ENCODE measurements at regions not wholly inside any gene's neighbourhood (a gene's known extent, or its start where the extent isn't known, plus 50 kb on each side); places are given as distances from the start of the nearest gene placed in this dataset.
A peak's percentile ranks its signal among the peaks of the same experiment; 100 is the strongest.

DNA sequence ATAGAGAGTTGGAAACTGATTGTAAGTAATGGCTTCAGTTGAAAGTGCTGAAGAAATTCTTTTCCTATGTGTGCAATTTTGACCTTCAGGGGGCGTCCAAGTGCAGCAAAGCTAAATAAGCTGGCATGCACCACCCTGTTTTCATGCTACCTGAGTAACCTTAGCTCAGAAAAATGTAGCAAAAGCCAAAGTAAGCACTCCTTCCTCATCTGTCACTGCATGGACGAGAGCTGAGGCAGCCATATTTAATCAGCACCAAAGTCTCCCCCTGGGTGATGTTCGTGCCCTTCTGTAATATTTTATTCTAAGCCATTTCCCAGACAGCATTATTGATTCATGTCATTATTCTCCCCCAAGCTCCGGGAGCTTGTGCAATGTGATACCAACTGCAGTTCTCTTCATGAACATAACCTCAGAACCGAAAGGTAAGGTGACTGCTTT, 123.1 kb downstream of the RPS12 start:
- DNase-seq = peak; percentile 71

DNA sequence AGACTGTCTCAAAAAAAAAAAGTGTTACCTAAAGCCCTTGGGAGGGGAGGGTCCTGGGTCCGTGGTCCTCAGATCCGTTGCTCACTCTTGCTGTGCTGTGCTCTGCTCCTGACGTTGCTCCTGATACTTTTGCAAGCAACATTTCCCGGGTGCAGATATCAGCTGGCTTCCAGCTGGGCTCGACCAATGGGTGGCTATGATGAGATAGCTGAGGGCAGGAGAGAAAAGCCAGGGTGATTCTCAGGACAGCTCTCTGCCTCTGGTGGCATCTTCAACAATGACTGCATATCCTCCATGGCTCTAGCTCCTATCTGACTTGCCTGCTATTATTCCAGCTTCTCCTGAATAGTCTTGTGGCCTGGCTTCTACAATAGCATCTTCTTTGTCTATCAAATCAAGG, 134.5 kb downstream of the RPS12 start:
- no peak for DNase-seq

DNA sequence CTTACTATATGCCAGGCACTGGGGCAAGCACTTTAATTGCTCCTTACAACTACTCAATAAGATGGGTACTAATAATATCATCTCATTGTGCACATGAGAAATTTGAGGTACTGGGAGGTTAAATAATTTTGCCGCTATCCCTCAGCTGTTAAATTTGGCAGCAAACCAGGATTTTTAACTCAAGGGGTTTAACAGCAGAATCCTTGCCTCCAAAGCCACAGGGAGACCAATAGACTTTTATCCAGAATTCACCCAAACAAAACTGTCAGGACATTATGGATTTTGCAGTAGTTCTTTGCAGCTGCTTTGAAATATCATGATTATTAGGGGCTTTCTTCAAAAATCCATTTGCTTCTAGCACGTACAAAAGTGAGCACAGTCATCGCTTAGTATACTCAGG, 136.2 kb downstream of the RPS12 start:
- no peak for DNase-seq

DNA sequence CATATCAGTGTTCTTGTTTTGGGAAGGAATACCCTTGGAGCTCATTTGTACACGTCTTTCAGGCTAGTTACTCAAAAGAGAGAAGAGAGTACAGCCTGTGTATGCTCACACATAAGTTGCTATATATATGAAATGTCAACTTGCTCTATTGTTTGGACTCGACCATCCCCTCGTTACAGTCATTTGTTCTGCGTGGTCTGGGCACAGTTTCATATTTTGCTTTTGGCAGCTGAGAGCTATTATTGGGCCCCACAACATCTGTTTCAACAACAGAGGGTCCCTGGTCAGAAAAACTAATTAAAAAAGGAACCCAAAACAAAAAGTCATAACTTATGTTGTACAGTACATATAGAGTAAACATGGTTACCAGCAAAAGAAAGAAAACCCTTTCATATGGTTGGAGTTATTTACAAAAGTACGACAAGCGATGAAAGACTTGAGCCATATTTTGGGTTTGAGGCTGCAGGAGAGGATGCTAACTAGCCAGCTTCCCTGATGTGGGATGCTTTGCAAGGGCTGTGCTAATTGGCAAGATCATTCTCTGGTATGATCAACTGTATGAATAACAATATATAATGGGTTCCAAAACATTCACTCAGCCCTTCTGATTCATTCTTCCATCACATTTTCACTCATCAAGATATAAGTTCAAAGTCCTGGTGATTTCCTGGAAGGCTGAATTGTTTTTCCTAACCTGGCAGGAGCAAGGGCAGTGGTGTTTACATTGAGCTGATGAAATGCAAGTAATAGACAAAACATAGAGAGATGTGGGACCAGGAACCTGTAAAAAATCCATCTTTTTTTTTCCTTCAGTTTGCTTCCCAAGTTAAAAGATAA, 137.9 kb downstream of the RPS12 start:
- no peak for DNase-seq

DNA sequence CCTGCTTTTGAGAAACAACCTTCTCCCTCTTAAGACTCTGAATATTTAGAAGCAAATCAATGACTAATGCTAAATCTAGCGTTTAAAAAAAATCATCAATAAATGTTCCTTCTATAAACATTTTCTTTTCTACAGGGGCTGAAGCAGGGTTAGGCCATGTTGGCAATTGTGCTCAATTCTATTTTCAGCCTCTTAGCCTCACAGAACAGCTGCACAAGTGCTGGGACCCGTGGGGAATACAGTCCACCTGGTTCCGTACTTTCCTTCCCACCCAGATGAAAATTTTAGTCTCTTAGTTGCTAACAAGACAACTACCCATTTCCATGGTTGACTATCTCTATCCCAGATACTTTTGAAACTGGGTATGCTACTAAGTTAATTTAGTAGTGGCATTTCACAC, 138.6 kb downstream of the RPS12 start:
- no peak for DNase-seq

DNA sequence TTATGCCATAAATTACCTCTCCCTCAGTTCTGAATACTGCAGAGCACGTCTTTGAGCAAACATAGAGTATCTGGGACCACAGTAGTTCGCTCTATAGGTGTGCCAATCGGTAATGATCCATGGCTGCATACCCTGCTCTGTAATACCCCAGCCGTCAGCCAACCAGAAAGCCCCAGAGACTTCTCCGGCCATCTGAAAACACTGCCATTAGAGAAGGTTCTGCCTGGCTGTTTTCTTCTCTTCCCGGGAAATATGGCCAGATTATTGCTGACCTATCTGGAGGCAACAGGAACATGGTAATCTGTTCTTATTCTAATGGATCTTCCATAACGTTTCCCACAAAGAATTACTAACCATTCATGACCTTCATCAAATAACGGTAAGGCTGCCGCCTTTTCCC, 139.9 kb downstream of the RPS12 start:
- DNase-seq = no peak

DNA sequence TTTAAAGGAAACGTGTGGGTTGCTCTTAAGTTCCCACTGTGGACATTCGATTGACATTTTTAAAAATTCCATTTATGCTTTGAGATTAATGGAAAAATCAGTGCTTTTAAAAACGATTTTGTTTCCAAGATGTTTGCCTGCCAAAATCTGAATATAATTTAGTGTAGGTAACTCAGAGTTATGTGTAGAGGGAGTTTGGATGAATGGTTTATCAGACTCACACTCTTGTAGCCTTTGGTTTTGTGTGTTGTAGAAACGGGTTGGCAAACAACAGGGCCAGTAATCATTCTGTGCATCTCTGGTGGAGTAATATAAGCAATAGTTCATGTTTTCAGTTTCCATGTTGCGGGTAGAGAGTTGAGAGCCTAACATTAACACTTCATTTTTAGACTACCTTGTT, 140.6 kb downstream of the RPS12 start:
- DNase-seq = no peak

DNA sequence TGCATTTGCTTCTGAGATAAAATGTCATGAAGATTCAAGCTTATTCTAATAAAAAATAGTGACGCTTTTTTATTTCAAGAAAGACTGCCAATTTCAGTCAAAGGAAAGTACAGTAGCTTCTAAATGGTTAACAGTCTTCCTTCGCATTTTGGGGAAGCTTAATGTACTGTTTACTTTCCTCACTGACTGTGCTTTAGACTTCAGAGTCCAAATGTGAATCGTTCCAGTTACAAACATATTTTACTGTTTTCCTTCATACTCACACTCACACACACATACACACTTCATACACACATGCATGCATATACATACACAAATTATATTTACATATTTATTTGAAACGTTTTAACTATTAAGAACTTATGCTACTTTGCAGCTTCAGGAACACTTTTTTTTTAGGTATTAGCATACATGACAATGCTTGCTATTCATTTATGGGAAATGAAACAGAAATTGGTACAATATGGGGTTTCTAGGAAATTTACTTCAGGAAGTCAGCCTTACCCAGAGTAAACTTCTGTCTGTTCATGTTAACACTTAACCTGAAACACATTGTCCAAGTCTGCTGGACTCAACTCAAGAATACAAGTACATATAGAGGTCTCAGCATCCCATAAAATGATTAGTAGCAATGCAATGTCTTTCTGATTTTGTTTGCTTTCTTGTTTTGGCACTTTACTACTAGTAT, 145.4 kb downstream of the RPS12 start:
- no peak for DNase-seq

DNA sequence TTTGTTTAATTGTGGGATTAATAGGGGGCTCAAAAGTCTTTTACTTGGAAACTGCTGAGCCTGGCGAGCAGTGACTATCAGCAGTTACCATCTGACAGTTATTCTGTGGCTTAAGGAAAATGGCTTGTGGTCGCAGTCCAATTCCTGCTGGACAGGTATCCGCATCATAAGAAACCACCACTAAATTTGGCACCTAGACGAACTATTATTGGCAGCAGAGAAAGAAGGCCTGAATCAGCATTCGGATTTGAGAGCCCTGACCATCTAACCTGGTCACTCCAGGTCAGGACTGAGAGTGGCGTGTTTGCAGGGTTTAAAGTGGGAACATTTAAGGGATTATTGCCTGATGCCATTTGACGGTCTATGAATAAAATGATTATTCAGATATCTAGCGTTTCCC, 146.4 kb downstream of the RPS12 start:
- DNase-seq = no peak

DNA sequence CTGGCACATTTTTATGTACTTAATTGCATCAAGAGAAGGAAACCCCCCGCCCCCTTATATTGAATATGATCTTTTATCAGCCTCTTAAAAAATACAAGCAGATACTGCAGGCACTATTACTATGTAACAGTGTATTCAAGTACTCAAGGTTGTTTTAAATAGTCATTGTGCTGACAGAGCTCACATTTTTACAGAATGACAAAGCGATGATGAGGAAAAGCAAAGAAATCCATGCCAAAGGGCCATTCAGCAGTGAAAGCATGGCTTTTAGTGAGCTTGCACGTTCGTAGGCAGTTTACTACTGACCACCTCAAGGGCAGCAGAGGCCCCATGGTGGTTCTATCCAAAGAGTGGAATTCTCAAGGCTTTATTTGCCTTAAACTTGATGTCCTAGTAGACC, 146.8 kb downstream of the RPS12 start:
- DNase-seq = no peak

DNA sequence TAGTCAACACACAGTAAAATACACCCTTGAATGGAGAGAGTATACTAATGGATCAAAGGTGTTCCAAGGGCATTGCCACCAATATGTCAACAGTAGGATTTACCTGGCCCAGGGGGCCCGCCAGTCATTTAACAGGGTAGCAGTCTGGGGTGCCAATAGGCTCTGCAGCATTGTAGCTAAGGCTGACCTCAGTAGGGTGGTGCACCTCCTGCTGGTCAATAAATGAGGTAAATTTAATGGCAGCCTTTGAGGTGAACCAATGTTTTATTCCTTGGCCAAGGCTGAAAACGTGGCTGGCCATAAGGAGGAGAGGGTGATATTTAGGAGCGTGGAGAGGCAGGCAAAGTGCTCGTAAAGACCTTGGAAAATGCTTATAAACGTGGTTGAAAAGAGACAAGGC, 147.2 kb downstream of the RPS12 start:
- no peak for DNase-seq

DNA sequence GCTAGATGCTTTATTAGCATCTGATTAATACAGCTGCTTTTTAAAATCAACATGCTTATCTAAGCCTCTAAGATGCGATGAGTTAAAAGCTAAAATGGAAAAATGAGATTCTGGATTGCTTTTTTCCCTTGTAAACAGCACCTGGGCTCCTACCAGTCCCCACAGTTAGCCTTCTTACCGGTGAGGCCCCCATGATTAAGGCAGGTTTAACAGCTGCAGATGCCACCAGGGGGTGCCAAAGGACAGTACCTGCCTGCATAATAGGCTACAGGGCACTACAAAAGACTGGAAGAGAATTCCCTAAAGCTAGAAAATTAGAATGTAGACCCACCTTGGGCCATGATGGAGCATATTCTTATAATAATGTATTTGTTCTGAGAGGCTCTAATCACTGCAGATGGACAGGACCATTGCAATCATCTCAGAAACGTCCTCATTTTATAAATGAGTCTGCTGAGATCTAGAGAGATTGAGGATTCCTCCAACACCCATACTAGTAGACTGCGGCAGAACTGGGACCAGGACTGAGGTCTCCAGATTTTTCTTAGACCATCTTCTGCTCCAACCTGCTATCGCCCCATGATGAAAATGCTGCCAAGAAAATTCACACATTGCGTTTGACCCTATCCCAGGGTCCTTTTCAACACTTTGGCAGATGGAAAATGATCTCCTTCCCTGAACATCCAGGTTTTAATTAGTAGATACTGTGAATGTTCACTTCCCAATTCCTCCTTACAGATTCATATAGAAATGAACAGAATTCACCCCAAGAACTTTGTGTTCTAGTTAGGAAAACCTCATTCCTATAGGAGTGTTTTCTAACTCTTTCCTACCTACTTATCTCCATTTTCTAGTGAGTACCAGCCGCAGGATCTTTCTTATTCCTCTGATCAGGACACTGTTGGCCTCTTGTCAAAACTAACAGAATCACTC, 148.8 kb downstream of the RPS12 start:
- peak; percentile 40 for DNase-seq

DNA sequence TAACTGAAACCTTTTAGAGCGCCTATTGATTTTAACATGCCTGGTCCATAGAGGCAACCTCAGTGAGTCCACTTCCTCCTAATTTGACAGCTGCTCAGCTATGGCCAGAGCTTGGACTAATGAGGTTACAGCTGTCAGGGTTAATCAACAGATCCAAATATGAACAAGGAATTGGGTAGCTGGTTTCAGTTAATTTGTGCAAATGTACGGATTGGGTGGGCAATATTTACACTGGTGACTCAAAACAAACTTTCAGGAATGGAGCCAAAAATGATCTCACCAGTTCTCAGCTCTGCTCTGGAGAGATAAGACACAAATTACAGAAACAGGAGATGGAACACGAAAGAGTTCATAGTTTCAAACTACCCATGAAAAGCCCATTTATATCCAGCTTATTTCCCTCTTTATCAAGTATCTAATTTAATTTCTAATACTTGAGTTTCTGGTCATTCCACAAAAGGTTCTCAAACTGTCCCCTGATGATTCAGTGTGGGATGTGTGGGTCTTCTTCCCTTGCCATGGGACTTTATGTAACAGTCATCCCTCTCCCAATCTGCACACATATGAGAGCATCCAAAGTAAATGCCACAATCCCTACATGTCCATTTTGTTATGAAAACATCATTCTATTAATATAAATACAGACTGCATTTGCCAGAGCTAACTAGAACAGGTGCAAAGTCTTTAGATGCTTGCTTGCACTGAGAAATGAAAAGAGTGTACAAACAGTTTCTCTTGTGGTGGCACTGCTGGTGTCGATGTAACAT, 149.9 kb downstream of the RPS12 start:
- peak; percentile 49 for DNase-seq

DNA sequence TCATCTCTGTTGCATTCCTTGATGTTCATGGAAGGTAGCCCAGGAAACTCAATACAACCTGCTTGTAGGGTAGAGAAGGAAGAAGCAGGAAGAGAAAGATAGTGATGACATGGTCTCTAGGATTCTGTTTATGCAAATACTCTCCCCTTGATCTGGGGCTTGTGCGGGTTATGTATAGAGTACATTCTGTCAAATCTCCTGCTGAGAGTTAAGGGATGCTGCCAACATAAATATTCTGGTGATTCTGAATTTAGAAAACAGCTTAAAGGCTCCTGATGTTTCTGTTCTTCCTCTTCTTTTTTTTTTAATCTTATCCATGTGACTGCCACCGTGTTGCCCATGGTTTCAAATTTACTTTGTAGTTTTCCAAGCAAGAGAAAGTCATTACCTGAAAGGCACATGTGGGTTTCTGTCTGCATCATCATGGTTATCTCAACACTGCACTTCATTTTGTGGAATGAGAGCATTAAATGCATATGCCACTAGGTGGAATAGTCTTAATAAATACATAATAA, 150.6 kb downstream of the RPS12 start:
- DNase-seq = no peak

DNA sequence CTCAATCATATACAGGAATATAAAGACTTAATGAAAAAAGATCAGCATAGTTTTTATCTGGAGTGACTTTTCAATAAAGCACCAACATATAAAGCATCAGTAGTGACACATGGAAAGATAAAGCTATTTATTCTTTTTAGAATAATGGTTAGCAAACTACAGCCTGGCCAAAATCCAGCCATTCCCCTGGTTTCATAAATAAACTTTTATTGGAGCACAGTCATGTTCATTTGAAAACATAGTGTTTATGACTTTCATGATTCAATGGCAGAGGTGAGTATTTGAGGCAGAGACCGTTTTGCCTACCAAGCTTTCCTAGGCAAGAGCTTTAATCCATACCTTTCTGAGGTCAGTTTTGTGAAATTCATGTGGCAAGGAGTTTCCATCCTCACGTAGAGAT, 153.5 kb downstream of the RPS12 start:
- no peak for DNase-seq

DNA sequence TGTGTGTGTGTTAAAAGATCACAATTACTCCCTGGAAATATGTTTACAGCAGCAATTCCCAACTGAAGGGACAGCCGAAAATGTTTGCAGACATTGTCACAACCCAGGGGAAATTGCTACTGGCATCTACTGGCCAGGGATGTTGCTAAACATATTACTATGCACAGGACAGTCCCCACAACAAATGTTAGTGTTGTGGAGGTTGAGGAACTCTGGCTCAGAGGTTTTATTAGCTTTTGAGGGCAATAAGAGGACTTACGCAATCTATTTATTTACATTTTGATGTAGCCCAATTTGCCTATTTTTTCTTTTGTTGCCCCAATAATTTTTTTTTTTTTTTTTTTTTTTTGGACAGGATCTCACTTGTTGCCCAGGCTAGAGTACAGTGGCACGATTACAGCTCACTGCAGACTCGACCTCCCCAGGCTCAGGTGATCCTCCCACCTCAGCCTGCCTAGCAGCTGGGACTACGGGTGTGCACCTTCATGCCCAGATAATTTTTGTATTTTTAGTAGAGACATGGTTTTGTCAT, 154.1 kb downstream of the RPS12 start:
- DNase-seq = no peak

DNA sequence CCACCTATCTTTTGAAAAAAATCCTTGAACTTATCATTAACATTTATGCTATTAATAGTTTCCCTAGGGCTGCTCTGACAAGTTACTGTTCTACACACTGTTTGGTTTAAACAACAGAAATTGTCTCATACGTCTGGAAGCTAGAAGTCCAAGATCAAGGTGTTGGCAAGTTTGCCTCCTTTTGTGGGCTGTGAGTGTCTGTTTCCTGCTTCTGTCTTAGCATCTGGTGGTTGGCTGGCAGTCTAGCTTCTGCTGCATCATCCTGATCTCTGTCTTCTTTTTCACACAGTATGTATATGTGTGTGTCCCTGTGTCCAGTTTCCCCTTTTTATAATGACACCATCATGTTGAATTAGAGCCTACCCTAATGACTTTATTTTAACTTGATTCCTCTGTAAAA, 154.8 kb downstream of the RPS12 start:
- no peak for DNase-seq

DNA sequence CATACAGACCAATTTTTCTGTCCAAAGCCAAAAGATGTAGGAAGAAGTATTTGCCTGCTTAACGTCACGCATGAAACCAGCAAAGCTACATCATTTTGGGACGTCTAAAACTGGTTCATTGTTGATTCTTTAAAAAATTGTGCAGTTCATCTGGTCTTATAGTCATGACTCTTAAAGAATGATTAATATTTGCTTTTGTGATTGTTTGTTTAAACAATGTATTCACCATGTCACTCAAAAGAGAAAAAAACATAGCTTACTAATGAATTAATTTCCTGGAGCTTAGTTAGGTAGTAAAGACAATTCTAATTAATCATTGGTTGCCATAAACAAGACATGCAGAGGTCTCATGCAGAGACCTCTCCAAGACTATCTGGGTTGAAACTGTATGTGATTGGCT, 157.3 kb downstream of the RPS12 start:
- no peak for DNase-seq

DNA sequence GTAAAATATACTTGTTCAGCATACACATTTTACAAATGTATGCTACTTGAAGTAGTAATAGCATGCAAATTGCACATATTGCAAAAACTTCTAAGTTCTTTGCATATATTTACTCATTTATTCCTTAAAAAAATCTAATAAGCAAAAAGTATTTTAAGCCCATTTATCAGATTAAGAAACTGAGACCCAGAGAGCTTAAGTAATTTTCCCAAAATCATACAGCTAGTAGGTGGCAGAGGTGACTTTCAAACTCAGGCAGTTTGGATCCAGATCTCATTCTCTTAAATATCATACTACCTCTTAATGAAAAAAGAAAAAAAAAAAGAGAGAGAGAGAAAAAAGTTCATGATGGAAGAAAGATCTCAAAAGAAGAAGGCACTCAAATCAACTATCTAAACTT, 157.9 kb downstream of the RPS12 start:
- DNase-seq = no peak

DNA sequence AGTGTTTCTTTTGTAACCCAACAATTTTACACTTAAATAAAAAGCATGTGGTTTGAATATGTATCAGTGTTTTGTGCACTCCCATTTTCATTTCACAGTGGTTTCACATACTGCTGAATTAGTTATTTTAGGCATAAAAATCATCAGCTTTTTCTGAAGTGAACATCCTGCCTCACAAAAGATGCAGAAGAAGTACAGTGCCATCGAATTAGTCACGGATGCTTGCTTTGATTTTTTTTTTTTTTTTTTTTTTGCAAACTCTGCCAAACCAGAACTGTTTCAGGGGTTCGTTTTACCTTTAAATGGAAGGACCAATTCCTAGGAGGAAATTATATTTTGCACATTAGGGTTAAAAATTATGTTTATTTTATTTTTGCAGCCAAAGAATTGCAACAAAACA, 158.6 kb downstream of the RPS12 start:
- no peak for DNase-seq

DNA sequence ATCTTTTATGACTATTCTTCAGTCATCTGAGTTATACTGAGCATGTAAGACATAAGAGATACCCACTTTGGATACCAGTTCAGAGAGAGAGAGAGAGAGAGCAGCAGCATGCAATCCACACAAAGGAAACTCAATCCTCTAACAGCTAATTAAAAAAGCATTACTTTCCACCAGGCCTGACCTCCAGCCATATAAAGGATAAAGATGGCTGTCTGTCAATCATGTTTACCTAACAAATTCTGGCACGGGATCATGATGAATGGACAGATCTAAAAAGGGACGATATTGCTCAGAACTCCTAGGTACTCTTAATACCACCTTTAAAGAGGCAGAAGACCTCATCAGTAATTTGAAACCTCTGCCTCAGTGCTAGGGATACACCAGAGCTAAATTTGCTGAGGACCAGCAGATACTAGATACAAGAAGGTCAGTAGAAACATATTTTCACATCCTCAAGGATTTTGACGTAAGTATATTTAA, 159.2 kb downstream of the RPS12 start:
- DNase-seq = peak; percentile 12

DNA sequence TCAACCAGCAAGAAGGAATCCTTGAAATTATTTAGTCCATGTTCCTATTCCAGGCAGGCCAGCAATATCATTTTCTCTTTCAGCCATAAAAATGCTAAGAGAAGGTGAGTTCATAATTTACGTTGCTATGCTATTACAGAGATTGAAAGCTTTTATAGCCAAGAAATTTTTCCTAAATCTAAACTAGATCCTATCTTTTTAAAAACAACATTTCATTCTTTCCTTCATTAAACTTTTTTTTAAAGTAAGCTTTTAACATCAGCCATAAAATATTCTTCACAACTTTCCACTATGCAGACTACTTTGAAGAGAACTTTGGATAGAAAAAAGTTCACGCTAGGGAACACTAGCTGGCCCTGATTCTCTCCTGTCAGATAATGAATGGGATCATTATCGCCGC, 159.8 kb downstream of the RPS12 start:
- DNase-seq = no peak
